ENCODE measurements at regions not wholly inside any gene's neighbourhood (a gene's known extent, or its start where the extent isn't known, plus 50 kb on each side); places are given as distances from the start of the nearest gene placed in this dataset.

DNA sequence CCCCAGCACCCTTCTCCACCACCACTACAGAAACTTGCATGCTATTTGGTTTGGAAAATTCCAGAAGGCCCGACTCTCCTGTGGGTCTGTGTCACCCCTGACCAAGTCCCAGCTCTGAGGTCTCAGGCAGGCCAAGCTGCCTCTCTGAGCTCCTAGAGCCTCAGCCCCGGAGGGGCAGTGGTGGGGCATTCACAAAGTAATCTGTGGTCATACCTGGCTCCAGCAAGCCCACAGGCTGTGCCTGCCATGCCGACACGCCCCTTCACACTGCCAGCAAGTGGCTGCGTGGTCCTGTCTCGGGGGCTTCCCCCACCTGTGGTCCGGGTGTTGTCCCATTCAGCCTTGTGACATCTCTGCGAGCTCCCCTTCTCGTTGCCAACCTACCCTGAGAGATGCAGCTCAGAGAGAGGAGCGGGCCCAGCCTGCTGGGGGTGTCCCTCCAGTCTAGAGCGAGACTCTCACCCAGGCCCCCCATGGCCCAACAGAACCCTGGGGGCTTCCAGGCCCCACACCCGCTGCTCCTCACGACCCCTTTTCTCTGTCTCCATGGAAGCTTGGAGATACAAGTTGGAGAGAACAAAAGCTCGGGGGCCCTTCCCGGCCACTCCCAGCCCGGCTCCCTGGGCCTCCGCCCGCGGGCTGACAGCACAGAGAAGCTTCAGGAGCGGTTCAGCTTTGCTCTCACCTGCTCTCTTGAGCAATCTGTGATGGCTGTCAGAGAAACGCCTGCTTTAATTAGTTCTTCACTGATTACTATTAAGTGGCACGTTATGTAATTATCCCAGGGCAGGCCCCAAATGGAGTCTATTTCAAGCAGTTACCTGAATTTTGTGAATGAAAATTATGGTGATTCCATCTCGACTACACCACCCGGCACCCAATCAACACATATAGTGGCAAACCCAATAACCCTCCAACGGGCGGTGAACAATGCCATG is 147.7 kb upstream of the PHACTR3 start:
- Histone ChIP-seq H2BK15ac (ENCODE audit: low read depth, low read length) (no peak overlapping the region), H3K4me2 (ENCODE audit: low read depth, low read length) (no peak overlapping the region), H4K8ac (ENCODE audit: low read depth in 2 of 2, low read length in 2 of 2) (no peak overlapping the region), H3K36me3 (ENCODE audit: control insufficient read depth, insufficient read depth, low read length) (no peaks in the 10 kb centered on the region), H3K14ac (replicated peaks; ENCODE audit: low read depth, low read length) (no peak overlapping the region), H3K4ac (ENCODE audit: low read depth, low read length) (no peak overlapping the region), H3K9me1 (ENCODE audit: insufficient read depth, low read length) (no peaks in the 10 kb centered on the region), H2AK9ac (replicated peaks; ENCODE audit: low read depth, low read length, poor library complexity) (no peak overlapping the region), H3K23ac (ENCODE audit: low read depth, low read length) (no peak overlapping the region), H3K56ac (ENCODE audit: extremely low read depth, insufficient read depth, low read length) (no peak overlapping the region), H2BK5ac (ENCODE audit: low read depth, low read length, poor library complexity, severe bottlenecking) (no peak overlapping the region), H3K9me3 (ENCODE audit: control insufficient read depth, insufficient read depth, low read length) (no peaks in the 10 kb centered on the region; the same call in 1 of the 2 replicates), H3K4me3 (ENCODE audit: insufficient read depth, low read depth, low read length) (no peak overlapping the region), H2AK5ac (ENCODE audit: low read depth, low read length) (no peak overlapping the region), H3K9ac (ENCODE audit: low read depth, low read length) (no peak overlapping the region), H3K27ac (ENCODE audit: insufficient read depth, low read length) (no peak overlapping the region), H3K18ac (ENCODE audit: low read depth, low read length) (no peak overlapping the region), H4K20me1 (ENCODE audit: insufficient read depth, low read length) (no peaks in the 10 kb centered on the region), H3K27me3 (ENCODE audit: control insufficient read depth, insufficient read depth, low read length) (no peaks in the 10 kb centered on the region), H2AFZ (replicated peaks; ENCODE audit: low read length, poor library complexity) (no peak overlapping the region), H3K79me1 (ENCODE audit: low read depth in 1 of 2, low read length in 2 of 2) (no peaks in the 10 kb centered on the region), H2BK120ac (ENCODE audit: low read depth, low read length) (no peak overlapping the region), H3K4me1 (ENCODE audit: control insufficient read depth, insufficient read depth, low read length) (no peaks in the 10 kb centered on the region), H4K5ac (ENCODE audit: low read depth, low read length) (no peak overlapping the region), H2BK20ac (ENCODE audit: low read depth, low read length) (no peak overlapping the region), H4K91ac (ENCODE audit: insufficient read depth, low read depth, low read length) (no peak overlapping the region)
- dilution Hi-C loops (cut with HindIII; ENCODE audit: low sequenced_read_pairs, unreplicated experiment), result no loop called here
- intact Hi-C loops (cut with micrococcal nuclease), result no loop called here
- POLR2A ChIA-PET (ENCODE audit: unreplicated experiment), result no interaction called here
- in situ Hi-C loops (cut with MboI; ENCODE audit: low sequenced_read_pairs), result no loop called here
- 39% methylated on average over 5 of the region's 26 CpGs; no CpG with 5 or more reads in 1 of the 2 experiments for WGBS, 2 experiments (ENCODE audit: extremely low coverage in 2 of 2, insufficient read length in 1 of 2)
- CTCF ChIA-PET, result interaction anchor here (0.6 to 2.0 kb wide), 3 partner anchors 10 to 586 kb away, joined by 3 to 7 read pairs (median 3); no protein-coding TSS in a partner anchor
- no peak for DNase-seq
- BruUV-seq (replicated peaks), result no TSS peak
- no peak for ATAC-seq (ENCODE audit: low read depth)
- TF ChIP-seq MAFK (IDR thresholded peaks at IDR 0.05; ENCODE audit: low read depth, low read length) (no peak), CEBPB (IDR thresholded peaks at IDR 0.05; ENCODE audit: low read depth, low read length) (no peak), BHLHE40 (IDR thresholded peaks at IDR 0.05; ENCODE audit: low read depth, low read length) (no peak), RFX5 (IDR thresholded peaks at IDR 0.05; ENCODE audit: low read depth, low read length) (no peak), CHD1 (IDR thresholded peaks at IDR 0.05; ENCODE audit: low read depth, low read length) (no peak), RAD21 (IDR thresholded peaks at IDR 0.05; ENCODE audit: low read length) (no peak), RCOR1 (IDR thresholded peaks at IDR 0.05; ENCODE audit: insufficient replicate concordance, low read length) (no peak), MXI1 (IDR thresholded peaks at IDR 0.05; ENCODE audit: borderline replicate concordance, low read depth, low read length) (no peak), SMC3 (IDR thresholded peaks at IDR 0.05; ENCODE audit: low read depth, low read length) (no peak), USF2 (IDR thresholded peaks at IDR 0.05; ENCODE audit: low read depth, low read length) (no peak), MAZ (IDR thresholded peaks at IDR 0.05; ENCODE audit: borderline replicate concordance, low read depth, low read length) (no peak), NFE2L2 (IDR thresholded peaks at IDR 0.05; ENCODE audit: low read depth, low read length) (no peak), POLR2A (IDR thresholded peaks at IDR 0.05; ENCODE audit: low read depth, low read length) (no peak)
- TF ChIP-seq, protein P1, sequence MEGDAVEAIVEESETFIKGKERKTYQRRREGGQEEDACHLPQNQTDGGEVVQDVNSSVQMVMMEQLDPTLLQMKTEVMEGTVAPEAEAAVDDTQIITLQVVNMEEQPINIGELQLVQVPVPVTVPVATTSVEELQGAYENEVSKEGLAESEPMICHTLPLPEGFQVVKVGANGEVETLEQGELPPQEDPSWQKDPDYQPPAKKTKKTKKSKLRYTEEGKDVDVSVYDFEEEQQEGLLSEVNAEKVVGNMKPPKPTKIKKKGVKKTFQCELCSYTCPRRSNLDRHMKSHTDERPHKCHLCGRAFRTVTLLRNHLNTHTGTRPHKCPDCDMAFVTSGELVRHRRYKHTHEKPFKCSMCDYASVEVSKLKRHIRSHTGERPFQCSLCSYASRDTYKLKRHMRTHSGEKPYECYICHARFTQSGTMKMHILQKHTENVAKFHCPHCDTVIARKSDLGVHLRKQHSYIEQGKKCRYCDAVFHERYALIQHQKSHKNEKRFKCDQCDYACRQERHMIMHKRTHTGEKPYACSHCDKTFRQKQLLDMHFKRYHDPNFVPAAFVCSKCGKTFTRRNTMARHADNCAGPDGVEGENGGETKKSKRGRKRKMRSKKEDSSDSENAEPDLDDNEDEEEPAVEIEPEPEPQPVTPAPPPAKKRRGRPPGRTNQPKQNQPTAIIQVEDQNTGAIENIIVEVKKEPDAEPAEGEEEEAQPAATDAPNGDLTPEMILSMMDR (conservative IDR thresholded peaks at IDR 0.05; ENCODE audit: low read depth, low read length), result no peak
- TF ChIP-seq, protein P2, sequence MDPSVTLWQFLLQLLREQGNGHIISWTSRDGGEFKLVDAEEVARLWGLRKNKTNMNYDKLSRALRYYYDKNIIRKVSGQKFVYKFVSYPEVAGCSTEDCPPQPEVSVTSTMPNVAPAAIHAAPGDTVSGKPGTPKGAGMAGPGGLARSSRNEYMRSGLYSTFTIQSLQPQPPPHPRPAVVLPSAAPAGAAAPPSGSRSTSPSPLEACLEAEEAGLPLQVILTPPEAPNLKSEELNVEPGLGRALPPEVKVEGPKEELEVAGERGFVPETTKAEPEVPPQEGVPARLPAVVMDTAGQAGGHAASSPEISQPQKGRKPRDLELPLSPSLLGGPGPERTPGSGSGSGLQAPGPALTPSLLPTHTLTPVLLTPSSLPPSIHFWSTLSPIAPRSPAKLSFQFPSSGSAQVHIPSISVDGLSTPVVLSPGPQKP (IDR thresholded peaks at IDR 0.05; ENCODE audit: borderline replicate concordance, low read depth, low read length), result no peak
